ENCODE measurements at regions not wholly inside any gene's neighbourhood (a gene's known extent, or its start where the extent isn't known, plus 50 kb on each side); places are given as distances from the start of the nearest gene placed in this dataset.

DNA sequence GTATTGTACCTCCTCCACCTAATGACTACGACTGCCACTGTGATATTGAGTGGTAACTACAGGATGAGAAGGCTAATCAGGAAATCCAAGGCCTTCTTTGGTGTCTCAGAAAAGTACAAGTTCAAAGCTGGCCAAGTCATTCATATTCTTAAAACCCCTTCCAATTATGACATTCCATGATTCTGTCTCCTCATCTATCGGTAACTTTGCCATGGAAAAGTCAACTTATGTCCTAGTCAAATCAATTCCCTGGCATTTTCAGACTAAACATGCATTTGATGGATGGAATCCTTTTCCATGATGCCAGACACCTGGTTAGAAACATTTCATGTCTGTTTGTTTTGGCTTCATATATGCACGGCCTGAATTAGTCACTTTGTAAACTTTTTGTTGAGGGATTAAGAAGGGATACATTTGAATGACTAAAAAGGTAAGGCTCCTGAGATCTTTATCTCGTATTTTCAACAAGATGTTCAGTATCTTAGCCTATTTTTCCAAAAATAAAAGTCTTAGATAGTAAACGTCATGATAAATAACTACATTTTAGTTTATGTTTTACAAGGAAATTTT lies 186.5 kb downstream of the NHLRC3 start:
- H3K4me3 ChIP-seq (replicated peaks; ENCODE audit: low read depth, low read length) = no peak overlapping the region
- DNase-seq (ENCODE audit: extremely low read depth, low read depth) = no peak
- TF ChIP-seq CTCF (IDR thresholded peaks at IDR 0.05; ENCODE audit: low read depth, low read length, missing control alignments) = no peak

- no peak for TF ChIP-seq CTCF (IDR thresholded peaks at IDR 0.05; ENCODE audit: low read depth, low read length, missing control alignments)
- H3K4me3 ChIP-seq (replicated peaks; ENCODE audit: low read depth, low read length) = no peak overlapping the region
- DNase-seq (ENCODE audit: extremely low read depth, low read depth) = no peak
Measured at GRCh38 chr13:39225860-39226259, 187.6 kb downstream of the NHLRC3 start.

GRCh38 chr13:39226359-39226758 lies 188.1 kb downstream of the NHLRC3 start:
- TF ChIP-seq CTCF (IDR thresholded peaks at IDR 0.05; ENCODE audit: low read depth, low read length, missing control alignments) = no peak
- no peak overlapping the region for H3K4me3 ChIP-seq (replicated peaks; ENCODE audit: low read depth, low read length)
- DNase-seq (ENCODE audit: extremely low read depth, low read depth) = no peak

GRCh38 chr13:39232401-39232980 lies 194.2 kb downstream of the NHLRC3 start:
- no peak overlapping the region for H3K4me3 ChIP-seq (replicated peaks; ENCODE audit: low read depth, low read length)
- DNase-seq (ENCODE audit: extremely low read depth, low read depth) = no peak
- TF ChIP-seq CTCF (IDR thresholded peaks at IDR 0.05; ENCODE audit: low read depth, low read length, missing control alignments) = no peak

GRCh38 chr13:39232999-39233398 lies 194.7 kb downstream of the NHLRC3 start:
- TF ChIP-seq CTCF (IDR thresholded peaks at IDR 0.05; ENCODE audit: low read depth, low read length, missing control alignments) = no peak
- no peak for DNase-seq (ENCODE audit: extremely low read depth, low read depth)
- H3K4me3 ChIP-seq (replicated peaks; ENCODE audit: low read depth, low read length) = no peak overlapping the region

- no peak for TF ChIP-seq CTCF (IDR thresholded peaks at IDR 0.05; ENCODE audit: low read depth, low read length, missing control alignments)
- no peak overlapping the region for H3K4me3 ChIP-seq (replicated peaks; ENCODE audit: low read depth, low read length)
- no peak for DNase-seq (ENCODE audit: extremely low read depth, low read depth)
Measured at GRCh38 chr13:39233519-39233918, 195.3 kb downstream of the NHLRC3 start.

Data from HFF-Myc (cell line).